ENCODE measurements at regions not wholly inside any gene's neighbourhood (a gene's known extent, or its start where the extent isn't known, plus 50 kb on each side); places are given as distances from the start of the nearest gene placed in this dataset.

- TF ChIP-seq CTCF (IDR thresholded peaks at IDR 0.05) (no peak), POLR2A (IDR thresholded peaks at IDR 0.05) (no peak)
Measured at GRCh38 chr20:48325656-48326433, 502.0 kb downstream of the PREX1 start.

Data from right lobe of liver (tissue), 4 donors.